Endothelial cell (in vitro differentiated cells): ENCODE measurements at regions not wholly inside any gene's neighbourhood (a gene's known extent, or its start where the extent isn't known, plus 50 kb on each side); places are given as distances from the start of the nearest gene placed in this dataset.

ENCODE experiments used
- DNase-seq: peaks from one replicate; pipeline ENCODE4 v3.0.0; 2021; ENCODE audit warnings: low spot score
- H3K27ac Mint-ChIP-seq: one replicate; pipeline ENCODE4 v1.8.0; 2021; ENCODE audit warnings: mixed read lengths, inconsistent platforms; ENCODE audit not compliant: unreplicated experiment
- H3K27me3 Mint-ChIP-seq: one replicate; pipeline ENCODE4 v1.8.0; 2021; ENCODE audit warnings: mild to moderate bottlenecking, moderate library complexity, mixed read lengths, inconsistent platforms; ENCODE audit not compliant: unreplicated experiment
- H3K36me3 Mint-ChIP-seq: one replicate; pipeline ENCODE4 v1.8.0; 2021; ENCODE audit warnings: mild to moderate bottlenecking, low read depth, mixed read lengths, inconsistent platforms; ENCODE audit not compliant: unreplicated experiment
- H3K4me1 Mint-ChIP-seq: one replicate; pipeline ENCODE4 v1.8.0; 2021; ENCODE audit warnings: mild to moderate bottlenecking, mixed read lengths, inconsistent platforms; ENCODE audit not compliant: unreplicated experiment
- H3K4me3 Mint-ChIP-seq: one replicate; pipeline ENCODE4 v1.8.0; 2021; ENCODE audit warnings: mild to moderate bottlenecking, mixed read lengths, inconsistent platforms; ENCODE audit not compliant: unreplicated experiment
- H3K9me3 Mint-ChIP-seq: one replicate; pipeline ENCODE4 v1.8.0; 2021; ENCODE audit warnings: mixed read lengths, inconsistent platforms; ENCODE audit not compliant: unreplicated experiment
- CTCF ChIP-seq: fragments of 200-600 bp; sonication (generic); IDR thresholded peaks from one replicate; pipeline ENCODE4 v1.5.0; 2021; ENCODE audit warnings: antibody characterized with exemption; ENCODE audit not compliant: unreplicated experiment

GRCh38 chr12:105793421-105793820 is 345.3 kb downstream of the NUAK1 start:
- no peak for TF ChIP-seq CTCF
- Mint-ChIP-seq H3K27ac (no peak overlapping the region), H3K4me1 (no peaks in the 10 kb centered on the region), H3K36me3 (no peaks in the 10 kb centered on the region), H3K4me3 (no peak overlapping the region), H3K27me3 (no peaks in the 10 kb centered on the region), H3K9me3 (no peaks in the 10 kb centered on the region)
- no peak for DNase-seq

- no peaks in the 10 kb centered on the region for H3K27me3 Mint-ChIP-seq
Measured at GRCh38 chr12:105798256-105798845, 340.4 kb downstream of the NUAK1 start.

GRCh38 chr12:105799103-105799502 is 339.7 kb downstream of the NUAK1 start:
- no peaks in the 10 kb centered on the region for H3K4me1 Mint-ChIP-seq
- no peak overlapping the region for H3K4me3 Mint-ChIP-seq
- DNase-seq = no peak
- no peaks in the 10 kb centered on the region for H3K36me3 Mint-ChIP-seq
- H3K27me3 Mint-ChIP-seq = no peaks in the 10 kb centered on the region
- H3K9me3 Mint-ChIP-seq = no peaks in the 10 kb centered on the region
- no peak for TF ChIP-seq CTCF
- H3K27ac Mint-ChIP-seq = no peak overlapping the region

More at GRCh38 chr12:105798256-105798845, 340.4 kb downstream of the NUAK1 start:
- Mint-ChIP-seq H3K4me1 (no peaks in the 10 kb centered on the region), H3K4me3 (no peak overlapping the region), H3K9me3 (no peaks in the 10 kb centered on the region), H3K27ac (no peak overlapping the region), H3K36me3 (no peaks in the 10 kb centered on the region)
- DNase-seq = no peak
- no peak for TF ChIP-seq CTCF

- H3K27ac Mint-ChIP-seq = no peak overlapping the region
- no peaks in the 10 kb centered on the region for H3K27me3 Mint-ChIP-seq
- H3K4me1 Mint-ChIP-seq = no peaks in the 10 kb centered on the region
- TF ChIP-seq CTCF = no peak
- no peak for DNase-seq
- H3K4me3 Mint-ChIP-seq = no peak overlapping the region
- no peaks in the 10 kb centered on the region for H3K36me3 Mint-ChIP-seq
- H3K9me3 Mint-ChIP-seq = no peaks in the 10 kb centered on the region
Measured at GRCh38 chr12:105801351-105801750, 337.4 kb downstream of the NUAK1 start.

GRCh38 chr12:105803292-105803691 is 335.5 kb downstream of the NUAK1 start:
- Mint-ChIP-seq H3K27me3 (no peaks in the 10 kb centered on the region), H3K36me3 (no peaks in the 10 kb centered on the region), H3K4me3 (no peak overlapping the region), H3K27ac (no peak overlapping the region), H3K9me3 (no peaks in the 10 kb centered on the region), H3K4me1 (no peaks in the 10 kb centered on the region)
- TF ChIP-seq CTCF = no peak
- no peak for DNase-seq
